ENCODE measurements at regions not wholly inside any gene's neighbourhood (a gene's known extent, or its start where the extent isn't known, plus 50 kb on each side); places are given as distances from the start of the nearest gene placed in this dataset.
"Not testable (repeated sequence)": the region's sequence is repeated elsewhere in the genome, so short reads cannot be mapped to it uniquely, and the experiment has no call there.

GRCh38 chr13:99693351-99693750 is 192.1 kb downstream of the TM9SF2 start:
- DNase-seq = no peak

DNA sequence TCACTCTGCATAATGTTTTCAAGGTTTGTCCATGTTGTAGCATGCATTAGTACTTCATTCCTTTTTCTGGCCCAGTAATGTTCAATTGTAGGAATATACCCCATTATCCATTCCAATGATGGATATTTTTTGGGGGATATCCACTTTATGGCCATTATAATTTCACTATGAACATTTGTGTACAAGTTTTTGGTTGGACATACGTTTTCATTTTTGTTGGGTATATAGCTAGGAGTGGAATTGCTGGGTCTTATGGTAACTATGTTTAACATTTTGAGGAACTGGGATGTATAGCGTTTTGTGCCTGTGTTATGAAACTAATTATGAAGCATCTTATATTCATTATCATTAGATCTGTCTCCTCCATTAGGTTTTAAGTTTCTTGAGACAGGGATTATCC is 191.6 kb downstream of the TM9SF2 start:
- no peak for DNase-seq

DNA sequence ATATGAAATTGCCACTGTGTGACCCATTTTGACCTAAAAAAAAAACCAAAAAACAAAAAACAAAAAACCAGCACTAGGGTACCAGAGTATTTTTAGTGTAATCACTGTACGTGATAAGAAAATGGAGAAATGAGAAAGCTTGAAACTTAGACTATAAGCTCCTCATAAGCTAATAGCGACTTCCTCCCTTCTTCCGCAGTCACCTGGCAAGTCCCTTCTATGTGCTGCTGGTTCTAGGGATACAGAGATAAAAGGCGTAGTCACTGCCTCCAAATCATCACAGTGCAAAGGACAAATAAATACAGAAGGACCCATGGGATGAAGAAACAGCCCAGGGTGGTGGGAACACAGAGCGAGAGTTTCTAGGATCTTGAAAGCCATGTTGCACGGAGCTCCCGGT is 190.3 kb downstream of the TM9SF2 start:
- DNase-seq = no peak

- DNase-seq = peak; percentile 14 to 54
These were observed 189.3 kb downstream of the TM9SF2 start for GRCh38 chr13:99690426-99691174.

DNA sequence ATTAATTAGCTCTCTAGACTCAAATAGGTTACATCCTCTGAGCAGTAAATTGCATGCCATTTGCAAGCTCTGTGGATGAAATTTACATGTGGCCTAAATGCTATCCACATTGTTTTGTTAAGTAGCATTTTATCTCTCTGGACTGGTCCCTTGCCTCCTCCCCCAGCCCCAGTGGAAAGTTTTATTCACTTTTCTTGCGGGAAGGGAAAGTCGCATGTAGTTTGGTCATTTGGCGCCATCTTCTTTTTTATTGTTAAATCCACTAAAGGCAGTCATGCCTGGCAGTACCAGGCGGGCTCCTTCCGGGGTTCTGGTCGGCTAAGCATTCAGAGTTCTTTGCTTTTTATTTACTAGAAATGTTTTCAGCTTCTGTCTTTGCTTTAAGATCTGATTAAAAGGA is 188.7 kb downstream of the TM9SF2 start:
- no peak for DNase-seq

DNA sequence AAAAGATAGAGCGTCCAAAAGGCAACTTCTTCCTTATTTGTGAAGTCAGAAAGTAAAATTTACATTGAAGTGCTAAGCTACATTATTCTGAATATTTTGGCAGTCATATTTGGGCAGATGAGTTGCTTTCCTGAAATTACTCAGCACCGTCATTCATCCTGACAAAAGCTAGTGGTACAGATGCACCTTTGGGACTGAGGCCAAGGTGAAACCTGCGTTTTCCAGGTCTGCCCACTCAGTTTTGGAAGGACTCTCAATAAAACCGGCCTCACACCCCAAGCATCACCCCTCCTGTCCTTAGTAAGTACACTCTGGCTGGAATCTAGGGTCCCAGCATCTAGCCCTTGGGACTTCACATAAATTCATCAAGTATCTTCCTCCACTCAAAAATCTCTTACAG is 187.5 kb downstream of the TM9SF2 start:
- DNase-seq = no peak

- DNase-seq = no peak
These were observed 186.6 kb downstream of the TM9SF2 start for GRCh38 chr13:99687723-99688397.

- peak in 1 of 2 experiments; percentile 34 for DNase-seq
These were observed 185.7 kb downstream of the TM9SF2 start for GRCh38 chr13:99686944-99687411.

- DNase-seq = no peak
These were observed 184.9 kb downstream of the TM9SF2 start for GRCh38 chr13:99686157-99686572.

DNA sequence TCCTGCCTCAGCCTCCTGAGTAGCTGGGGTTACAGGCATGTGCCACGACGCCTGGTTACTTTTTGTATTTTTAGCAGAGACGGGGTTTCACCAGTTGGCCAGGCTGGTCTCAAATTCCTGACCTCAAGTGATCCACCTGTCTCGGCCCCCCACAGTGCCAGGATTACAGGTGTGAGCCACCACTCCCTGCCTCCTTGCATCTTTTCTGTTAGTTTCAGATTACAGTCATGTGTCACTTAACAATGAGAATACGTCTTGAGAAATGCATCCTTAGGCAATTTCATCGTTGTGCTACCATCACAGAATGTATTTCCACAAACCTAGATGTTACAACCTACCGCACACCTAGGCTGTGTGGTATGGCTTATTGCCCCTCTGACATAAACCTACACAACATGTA is 180.4 kb downstream of the TM9SF2 start:
- no peak for DNase-seq

DNA sequence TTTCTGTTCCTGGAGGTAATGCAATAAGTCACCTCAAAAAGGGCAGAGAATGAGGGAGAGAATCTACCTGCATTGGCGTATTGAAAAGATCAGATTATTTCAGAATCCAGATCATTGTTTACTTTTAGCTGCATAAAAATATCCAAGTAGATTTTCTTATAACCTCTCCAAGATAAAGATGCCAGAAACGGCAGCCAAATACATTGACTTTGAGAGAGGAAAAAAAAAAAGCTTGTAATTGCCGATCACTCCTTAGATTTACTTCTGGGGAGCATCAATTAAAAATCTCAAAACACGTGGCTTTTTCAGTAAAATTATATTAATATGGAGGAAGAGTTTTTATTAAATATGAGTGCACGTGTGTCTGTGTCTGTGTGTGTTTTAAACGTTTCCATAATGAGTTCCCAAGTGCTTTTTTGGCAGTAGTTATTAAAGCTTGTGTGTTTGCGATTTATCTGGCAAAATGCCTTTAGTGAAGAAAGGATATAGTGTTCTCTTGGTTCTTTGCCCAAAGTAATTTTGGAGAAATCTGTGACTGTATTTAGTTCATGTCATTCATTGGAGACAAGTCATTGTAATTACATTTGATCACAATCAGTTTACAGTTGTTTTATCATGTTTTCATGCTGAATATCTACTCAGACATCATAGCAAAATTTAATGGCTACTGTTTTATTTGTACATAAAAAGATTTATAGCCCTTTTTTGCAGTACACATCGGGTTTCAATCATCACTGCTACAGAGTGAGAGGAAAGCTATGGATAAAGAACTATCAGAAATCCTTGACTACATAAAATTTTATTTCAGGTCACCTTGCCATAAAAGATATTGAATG is 176.1 kb downstream of the TM9SF2 start:
- peak; percentile 89 to 97 for DNase-seq

- no peak for DNase-seq
These were observed 170.5 kb downstream of the TM9SF2 start for GRCh38 chr13:99671746-99672145.

DNA sequence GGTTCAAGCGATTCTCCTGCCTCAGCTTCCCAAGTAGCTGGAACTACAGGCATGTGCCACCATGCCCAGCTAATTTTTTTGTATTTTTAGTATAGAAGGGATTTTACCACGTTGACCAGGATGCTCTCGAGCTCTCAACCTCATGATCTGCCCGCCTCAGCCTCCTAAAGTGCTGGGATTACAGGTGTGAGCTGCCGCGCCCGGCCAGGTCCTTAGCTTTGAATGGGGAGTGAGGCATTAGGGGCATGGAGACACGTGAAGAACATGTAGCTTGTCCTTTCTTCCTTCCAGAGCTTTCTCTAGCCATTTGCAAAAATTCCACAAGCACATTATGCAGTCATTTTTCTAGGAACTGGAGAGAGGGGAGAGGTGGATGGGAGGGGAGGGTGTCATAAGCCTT is 167.8 kb downstream of the TM9SF2 start:
- not testable (repeated sequence) for DNase-seq

- DNase-seq = no peak
These were observed 165.0 kb downstream of the TM9SF2 start for GRCh38 chr13:99666146-99666805.

DNA sequence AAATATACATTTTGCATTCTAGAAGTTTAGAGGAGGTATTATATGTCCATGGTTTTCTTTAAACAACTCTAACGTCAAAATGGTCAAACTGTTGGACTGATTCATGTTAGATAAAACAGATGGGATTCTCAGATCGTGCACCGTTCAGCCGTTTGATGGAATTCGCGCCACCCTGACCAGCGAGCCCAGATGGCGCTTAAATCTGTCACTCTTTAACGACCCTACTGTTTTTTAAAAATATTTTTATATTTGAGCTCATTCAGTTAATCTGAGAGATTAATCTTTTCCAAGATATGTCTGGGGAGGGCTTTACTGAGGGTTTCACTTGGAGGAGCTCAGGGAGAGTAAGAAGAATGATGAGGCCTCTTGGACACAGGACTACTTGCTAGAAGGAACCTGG is 164.4 kb downstream of the TM9SF2 start:
- no peak for DNase-seq

DNA sequence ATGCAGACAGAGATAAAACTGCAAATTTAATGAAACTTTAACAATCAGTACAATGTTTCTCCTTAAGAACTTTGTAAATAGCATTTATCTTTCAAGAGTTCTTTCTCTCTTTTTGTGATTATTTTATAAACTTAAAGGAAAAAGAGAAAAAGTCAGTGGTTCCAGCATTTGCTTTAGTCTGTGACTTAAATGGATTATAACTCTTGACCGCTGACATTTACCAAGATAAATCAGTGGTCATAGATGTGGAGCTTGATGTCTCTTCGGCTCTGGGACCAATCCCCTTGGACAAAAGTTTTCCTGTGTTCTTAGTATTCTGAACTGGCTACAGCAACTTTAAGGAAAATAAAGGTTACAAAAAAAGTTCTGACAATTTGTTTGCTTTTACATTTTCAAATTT is 162.6 kb downstream of the TM9SF2 start:
- peak in 1 of 2 experiments; percentile 24 for DNase-seq

- peak; percentile 37 to 64 for DNase-seq
These were observed 162.0 kb downstream of the TM9SF2 start for GRCh38 chr13:99663185-99663825.

DNA sequence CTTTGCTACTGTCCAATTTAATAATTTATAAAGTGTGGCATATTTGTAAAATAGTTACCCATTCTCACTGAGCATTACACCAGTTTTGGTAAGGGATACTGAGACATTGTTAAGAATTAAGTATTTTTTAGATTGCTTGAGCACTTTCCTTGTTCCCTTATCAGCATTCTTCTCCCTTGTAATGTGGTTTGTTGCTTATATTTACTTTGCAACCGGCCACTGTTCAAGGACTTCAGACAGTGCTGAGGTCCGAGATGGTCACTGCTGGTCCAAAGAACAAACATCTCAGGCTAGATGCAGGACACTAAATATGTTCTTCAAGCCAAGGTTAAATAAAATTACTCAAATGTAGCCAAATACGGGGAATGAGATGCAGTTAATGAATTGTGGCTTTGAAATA is 161.4 kb downstream of the TM9SF2 start:
- peak in 1 of 2 experiments; percentile 61 for DNase-seq

- DNase-seq = peak in 1 of 2 experiments; percentile 66
These were observed 160.5 kb downstream of the TM9SF2 start for GRCh38 chr13:99661791-99662190.

GRCh38 chr13:99659866-99660554 is 158.7 kb downstream of the TM9SF2 start:
- peak; percentile 58 to 90 for DNase-seq

GRCh38 chr13:99659226-99659625 is 158.0 kb downstream of the TM9SF2 start:
- DNase-seq = peak; percentile 24 to 81
